ENCODE measurements at regions not wholly inside any gene's neighbourhood (a gene's known extent, or its start where the extent isn't known, plus 50 kb on each side); places are given as distances from the start of the nearest gene placed in this dataset.

GRCh38 chr10:24115403-24115802 is 93.5 kb upstream of the KIAA1217 start:
- TF ChIP-seq CTCF (IDR thresholded peaks at IDR 0.05): no peak
- no peak for DNase-seq (ENCODE audit: low spot score)
- ATAC-seq (ENCODE audit: low FRiP score): no peak

GRCh38 chr10:24118246-24118645 is 90.7 kb upstream of the KIAA1217 start:
- ATAC-seq (ENCODE audit: low FRiP score) (no peak), DNase-seq (ENCODE audit: low spot score) (no peak)
- no peak for TF ChIP-seq CTCF (IDR thresholded peaks at IDR 0.05)

- no peak for TF ChIP-seq CTCF (IDR thresholded peaks at IDR 0.05)
- no peak for ATAC-seq (ENCODE audit: low FRiP score)
- no peak for DNase-seq (ENCODE audit: low spot score)
These were observed 89.0 kb upstream of the KIAA1217 start for GRCh38 chr10:24119896-24120295.

GRCh38 chr10:24120646-24121045 is 88.3 kb upstream of the KIAA1217 start:
- no peak for TF ChIP-seq CTCF (IDR thresholded peaks at IDR 0.05)
- ATAC-seq (ENCODE audit: low FRiP score) (no peak), DNase-seq (ENCODE audit: low spot score) (no peak)

DNA sequence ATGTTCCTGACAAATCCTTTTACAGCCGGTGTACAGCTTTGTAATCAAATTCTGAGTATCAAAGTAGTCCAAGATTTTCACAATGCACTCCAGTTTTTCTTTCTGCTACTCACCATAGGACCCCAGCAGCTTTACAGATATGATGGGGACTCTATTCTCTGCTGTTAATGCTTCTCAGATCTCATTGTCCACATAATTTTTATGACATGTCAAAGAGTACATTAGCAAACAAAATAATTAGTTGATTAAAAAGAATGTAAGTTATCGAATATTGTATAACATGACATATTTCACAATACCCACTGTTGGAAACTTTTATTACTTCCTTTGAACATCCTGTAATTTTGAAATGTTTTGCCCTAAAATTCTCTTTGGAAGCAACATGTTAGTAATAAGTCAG is 81.4 kb upstream of the KIAA1217 start:
- no peak for ATAC-seq (ENCODE audit: low FRiP score)
- TF ChIP-seq CTCF (IDR thresholded peaks at IDR 0.05): no peak
- DNase-seq (ENCODE audit: low spot score): no peak

DNA sequence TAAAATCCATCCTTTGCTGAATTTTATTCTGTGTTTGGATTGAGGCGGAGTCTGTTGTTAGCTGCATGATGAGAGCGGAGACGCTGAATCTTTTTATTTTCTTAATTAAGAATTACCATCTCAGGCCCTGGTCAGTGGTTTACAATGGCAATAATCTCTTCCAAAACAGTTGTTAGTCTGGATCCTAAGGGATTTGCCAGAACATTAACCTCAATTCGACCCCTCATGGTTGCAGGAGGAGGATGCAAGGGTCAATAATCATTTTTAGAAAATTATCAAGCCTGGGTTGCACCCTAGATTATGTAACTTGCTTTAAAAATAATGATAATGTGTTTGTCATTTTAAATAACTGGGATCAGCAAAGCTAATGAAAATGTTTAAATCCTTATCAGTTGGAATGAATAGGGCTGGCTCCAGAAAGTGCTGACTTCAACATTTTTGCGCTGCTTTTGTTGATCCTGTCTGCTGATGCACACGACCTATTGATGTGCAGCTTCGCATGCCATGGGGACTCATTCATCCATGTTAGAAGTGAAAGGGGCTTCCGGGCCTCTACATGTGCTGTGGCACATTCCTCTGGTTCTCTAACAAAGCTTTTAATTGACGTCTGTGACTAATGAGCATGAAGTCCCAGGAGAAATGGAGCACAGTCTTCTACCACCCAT is 80.7 kb upstream of the KIAA1217 start:
- TF ChIP-seq CTCF (IDR thresholded peaks at IDR 0.05): no peak
- DNase-seq (ENCODE audit: low spot score): no peak
- no peak for ATAC-seq (ENCODE audit: low FRiP score)

- TF ChIP-seq CTCF (IDR thresholded peaks at IDR 0.05): no peak
- no peak for ATAC-seq (ENCODE audit: low FRiP score)
- DNase-seq (ENCODE audit: low spot score): no peak
These were observed 76.2 kb upstream of the KIAA1217 start for GRCh38 chr10:24132741-24133140.
